Colon (tissue), 2 donors: ENCODE measurements at regions not wholly inside any gene's neighbourhood (a gene's known extent, or its start where the extent isn't known, plus 50 kb on each side); places are given as distances from the start of the nearest gene placed in this dataset.

ENCODE experiments used
- FAIRE-seq: peaks from 2 replicates; lab custom pipeline; 2012; peaks lifted over from hg19 to GRCh38; lab: Jason Lieb, UNC
- donor health status: control.
- donor health status: control.

DNA sequence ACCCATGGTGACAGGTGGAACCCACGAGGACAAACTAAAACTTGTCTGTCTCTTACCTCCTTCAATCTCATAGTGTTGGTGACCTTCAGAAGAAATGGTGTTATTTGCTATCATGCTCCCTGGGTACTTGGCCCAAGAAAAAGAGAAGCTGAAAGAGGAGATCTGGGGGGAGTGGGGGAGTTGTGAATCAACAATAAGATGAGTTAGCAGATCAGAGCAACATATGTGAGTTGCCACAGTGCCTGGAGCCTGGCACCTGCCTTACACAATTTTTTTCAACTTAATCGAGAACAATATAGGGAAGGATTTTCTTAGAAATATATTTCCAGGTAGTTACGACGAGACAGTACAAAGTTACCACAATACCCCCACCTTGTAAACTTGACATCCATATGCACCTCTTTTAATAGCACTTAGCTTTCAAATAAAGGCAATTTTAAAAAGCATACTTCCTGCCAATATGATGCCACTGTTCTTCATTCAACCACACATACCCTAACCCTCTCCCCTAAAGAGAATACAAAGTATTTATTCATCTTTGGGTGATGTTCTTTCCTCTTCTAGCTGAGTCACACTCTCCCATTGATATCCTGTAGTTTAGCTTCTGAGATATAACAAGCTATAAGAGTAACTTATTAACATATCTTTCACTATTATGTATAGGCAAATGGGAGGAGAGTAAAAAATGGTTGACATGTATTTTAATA is 424.1 kb upstream of the OR4E1 start:
- FAIRE-seq, result no peak

DNA sequence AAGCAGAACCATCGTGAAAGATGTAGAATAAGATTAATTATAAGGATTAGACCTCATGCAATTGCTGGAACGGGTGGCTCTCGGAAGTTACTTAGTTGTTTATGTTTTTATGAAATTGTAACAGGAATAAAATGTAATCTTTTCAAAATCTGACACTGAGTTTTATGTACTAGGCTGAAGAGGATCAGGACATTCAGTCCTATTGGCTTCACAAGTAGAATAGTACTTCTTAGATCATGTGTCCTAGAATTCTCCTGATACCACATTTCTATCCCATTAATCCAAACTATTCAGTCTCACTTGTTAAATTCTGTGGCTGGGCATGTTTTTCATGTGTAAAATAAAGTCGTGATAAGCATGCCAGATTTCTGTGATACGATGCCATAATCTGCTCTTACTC is 423.5 kb upstream of the OR4E1 start:
- no peak for FAIRE-seq

DNA sequence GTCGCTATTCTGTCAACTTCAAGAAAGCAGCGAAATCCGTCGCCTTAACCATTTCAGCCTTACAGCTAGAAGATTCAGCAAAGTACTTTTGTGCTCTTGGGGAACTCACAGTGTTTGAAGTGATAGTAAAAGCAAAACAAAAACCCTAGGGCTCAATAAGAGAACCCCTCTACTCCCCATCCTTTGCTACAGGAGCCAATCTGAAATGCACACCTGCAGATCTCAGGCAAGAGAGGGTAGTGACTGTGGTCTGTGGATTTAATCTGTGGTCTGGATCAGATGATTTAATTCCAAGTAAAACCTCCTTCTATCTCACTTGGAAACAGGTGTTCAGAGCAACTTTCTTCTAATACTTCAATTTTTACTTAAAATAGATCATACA is 422.9 kb upstream of the OR4E1 start:
- no peak for FAIRE-seq

DNA sequence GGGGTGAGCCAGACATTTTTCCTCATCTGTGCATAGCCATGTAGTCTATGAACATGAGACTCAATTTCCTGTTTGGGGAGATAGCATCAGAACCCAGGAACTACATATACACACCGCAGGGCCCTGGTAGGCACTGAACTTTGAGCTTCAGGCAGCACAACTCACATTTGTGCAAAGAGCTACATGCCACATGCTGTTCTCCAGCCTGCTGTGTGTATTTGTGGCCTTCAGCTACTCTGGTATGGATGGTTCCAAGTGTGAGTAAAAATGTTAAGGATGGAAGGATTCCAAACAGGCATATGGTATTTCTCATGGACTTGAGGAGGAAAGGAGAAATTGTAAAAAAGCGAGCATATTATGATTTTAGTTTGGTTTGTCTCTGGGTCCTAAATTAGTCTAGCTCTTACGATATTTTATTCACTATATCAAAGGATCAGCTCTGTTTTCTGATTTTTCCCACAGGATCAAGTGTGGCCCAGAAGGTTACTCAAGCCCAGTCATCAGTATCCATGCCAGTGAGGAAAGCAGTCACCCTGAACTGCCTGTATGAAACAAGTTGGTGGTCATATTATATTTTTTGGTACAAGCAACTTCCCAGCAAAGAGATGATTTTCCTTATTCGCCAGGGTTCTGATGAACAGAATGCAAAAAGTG is 422.4 kb upstream of the OR4E1 start:
- FAIRE-seq, result no peak

DNA sequence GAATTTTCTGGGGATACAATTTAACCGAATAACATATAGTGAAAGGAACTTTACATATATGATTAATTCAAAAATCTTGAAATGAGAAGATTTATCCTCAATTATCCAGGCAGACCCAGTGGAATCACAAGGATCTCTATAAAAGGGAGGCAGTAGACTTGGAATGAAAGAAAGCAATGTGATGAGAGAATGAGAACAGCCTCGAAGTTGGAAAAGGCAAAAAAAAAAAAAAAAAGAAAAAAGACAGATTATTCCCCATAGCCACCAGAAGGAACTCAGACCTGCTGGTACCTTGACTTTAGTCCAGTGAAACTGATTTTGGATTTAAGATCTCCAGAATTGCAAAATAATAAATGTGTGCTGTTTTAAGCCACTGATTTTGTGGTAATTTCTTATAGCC is 416.3 kb upstream of the OR4E1 start:
- no peak for FAIRE-seq

DNA sequence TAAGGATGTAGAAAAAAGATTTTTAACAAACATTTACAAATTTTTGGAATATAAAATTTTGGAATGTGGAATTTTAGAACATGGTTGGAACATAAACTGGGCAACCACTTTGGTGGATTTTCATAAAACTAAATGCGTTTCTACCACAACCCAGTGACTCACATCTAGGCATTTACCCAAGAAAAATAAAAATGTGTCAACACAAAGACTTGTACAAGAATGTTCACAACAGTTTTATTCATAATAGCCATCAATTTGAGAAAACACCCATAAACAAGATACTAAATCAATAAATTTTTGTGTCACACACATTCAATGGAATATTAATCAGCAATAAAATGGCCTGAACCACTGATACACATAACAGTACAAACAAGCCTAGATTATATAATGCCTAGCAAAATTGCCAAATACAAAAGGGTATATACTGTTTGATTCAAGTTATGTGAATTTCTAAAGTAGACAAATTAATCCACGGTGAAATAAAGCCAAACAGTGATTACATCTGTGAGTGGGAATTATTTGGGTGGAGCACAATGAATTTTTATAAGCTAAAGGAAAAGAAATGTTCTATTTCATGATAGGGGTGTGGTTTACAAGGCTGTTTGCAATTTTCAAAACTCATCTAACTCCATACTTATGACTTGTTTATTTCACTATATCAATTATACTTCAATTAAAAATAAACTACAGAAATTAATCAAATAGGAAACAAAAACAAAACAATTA is 415.2 kb upstream of the OR4E1 start:
- no peak for FAIRE-seq

DNA sequence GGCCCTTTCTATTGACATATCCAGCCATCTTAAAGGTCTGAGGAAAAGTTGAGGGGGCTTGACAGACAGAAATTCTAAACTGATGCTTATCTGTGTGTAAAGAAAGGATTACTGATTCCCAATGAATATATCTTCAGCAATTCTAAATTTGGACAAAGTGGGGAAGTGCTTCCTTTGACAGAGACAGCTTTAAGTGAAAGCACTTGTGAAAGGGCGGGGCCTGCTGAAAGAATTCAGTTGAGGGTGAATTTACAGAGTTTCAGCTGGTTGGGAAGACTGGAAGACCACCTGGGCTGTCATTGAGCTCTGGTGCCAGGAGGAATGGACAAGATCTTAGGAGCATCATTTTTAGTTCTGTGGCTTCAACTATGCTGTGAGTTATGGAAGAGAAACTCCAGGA is 412.5 kb upstream of the OR4E1 start:
- FAIRE-seq, result no peak

DNA sequence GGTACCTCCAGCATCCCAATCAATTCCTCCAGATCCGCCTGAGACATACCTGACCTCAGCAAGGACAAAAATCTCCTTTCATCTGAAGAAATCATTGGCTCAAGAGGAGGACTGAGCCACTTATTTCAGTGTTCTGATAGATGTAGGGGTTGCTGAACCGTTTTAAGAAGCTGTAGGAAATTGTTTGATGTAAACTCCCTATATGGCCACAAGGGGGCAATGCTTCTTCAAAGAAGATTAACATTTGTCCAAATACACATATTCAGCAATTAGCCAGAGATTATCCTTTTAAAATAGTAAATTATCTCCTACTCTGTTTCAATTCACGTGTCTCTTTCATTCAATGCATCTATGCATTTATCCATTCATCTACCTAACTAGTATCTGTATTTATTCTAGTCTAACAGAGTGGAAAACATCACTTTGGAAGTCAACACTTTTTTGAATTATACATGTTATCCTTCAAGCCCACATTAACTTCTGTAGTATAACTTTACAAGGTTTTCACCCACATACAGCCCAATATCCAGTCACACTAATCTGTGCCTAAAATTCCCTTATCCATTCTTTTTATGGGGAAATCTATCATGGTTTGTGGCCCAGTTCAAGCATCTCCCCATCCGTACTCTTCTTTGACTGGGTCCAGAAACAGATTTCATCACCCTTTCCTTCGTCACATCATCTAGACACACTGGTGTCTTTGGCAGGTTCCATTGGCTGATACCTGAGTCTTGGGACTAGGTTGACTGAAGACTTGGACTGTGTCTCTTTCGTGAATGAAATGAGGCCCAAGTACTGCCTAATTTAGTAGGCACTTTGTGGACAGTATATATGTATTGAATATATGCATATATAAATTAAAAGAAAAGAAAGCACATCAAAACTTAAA is 411.0 kb upstream of the OR4E1 start:
- no peak for FAIRE-seq

DNA sequence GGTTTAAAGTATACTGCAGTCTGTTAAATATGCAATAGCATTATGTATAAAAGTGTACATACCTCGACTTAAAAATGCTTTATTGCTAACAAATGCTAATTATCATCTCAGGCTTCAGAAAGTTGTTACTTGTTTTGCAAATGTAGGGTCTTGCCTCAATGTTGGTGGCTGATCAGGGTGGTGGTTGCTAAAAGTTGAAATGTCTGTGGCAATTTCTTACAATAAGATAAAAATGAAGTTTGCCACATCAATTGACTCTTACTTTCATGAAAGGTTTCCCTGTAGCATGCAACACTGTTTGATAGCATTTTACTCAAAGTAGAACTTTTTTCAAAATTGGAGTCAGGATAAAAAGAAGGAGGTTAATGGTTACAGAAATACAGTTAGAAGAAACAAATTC is 407.7 kb upstream of the OR4E1 start:
- no peak for FAIRE-seq

DNA sequence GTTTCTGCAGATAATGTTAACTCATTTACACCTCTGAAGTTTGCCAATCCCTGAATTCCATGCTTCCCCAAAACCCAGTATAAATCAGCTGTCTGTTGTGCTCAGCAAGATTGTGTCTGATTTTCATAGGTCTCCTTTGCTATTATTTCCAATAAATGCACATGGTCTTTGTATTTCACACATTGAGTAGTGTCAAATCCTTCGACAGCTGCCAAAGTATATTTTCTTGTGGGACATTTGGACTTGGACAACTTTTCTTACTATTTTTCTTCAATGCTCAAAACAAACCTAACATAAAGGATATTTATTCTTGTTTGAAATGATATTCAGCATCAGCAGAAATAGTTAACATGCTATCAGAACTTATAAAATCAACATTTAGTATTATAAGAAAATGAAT is 406.1 kb upstream of the OR4E1 start:
- no peak for FAIRE-seq

DNA sequence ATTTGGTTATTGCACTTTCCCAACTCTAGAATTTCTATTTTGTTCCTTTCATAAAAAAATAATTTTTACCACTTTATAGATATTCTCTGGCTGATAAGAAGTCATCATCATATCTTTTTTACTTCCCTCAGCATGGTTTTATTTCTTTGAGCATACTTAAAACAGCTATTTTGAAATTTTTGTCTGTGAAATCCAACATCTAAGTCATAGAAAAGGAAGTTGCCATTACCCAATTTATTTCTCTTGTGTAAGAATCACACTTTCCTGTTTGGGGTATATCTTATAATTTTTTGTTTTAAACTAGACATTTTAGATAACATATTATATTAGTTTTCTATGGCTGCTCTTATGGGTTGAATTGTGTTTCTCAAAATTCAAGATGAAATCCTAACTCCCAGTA is 400.2 kb upstream of the OR4E1 start:
- FAIRE-seq, result no peak

DNA sequence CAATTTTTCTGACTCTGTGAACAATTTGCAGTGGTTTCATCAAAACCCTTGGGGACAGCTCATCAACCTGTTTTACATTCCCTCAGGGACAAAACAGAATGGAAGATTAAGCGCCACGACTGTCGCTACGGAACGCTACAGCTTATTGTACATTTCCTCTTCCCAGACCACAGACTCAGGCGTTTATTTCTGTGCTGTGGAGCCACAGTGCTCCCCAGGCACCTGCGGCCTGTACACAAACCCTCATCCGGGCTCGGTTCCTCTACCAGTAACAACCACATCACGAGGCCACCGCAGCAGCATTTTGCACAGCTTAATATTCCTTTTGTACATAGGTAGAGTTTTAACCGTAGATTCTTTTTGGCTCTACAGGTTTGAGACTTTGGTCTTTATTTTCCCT is 397.4 kb upstream of the OR4E1 start:
- FAIRE-seq, result no peak

DNA sequence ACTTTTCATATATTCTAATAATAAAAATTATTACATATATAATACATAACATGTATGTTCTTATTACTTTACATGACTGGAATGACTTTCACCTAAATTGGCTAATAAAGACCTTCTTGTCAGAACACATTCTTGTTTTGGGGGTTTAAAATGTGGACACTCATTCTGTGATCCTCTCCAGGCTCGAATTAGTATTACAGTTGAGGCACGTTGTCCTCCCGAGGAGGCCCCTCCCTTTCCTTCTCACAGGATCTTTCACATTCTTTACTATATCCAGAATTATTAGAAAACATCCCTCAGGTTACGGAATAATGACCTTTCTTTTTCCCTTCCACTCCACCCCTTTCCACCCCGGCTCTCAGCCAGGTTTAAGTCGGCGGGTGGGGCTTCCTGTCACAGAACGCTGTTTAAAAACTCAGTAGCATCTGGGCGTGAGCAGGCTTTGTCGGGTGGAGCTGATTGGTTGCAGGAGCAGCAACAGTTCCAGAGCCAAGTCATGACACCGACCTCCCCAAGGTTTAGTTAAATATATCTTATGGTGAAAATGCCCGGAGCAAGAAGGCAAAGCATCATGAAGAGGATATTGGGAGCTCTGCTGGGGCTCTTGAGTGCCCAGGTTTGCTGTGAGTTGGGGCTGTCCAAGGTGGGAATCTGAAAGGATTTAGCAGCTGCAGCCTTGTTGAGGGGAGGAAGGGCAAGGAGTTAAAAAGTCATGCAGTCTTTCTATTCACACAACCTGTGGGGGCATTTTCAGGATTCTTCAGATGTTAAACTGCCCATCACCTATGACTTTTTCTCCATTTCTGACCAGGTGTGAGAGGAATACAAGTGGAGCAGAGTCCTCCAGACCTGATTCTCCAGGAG is 396.7 kb upstream of the OR4E1 start:
- no peak for FAIRE-seq

DNA sequence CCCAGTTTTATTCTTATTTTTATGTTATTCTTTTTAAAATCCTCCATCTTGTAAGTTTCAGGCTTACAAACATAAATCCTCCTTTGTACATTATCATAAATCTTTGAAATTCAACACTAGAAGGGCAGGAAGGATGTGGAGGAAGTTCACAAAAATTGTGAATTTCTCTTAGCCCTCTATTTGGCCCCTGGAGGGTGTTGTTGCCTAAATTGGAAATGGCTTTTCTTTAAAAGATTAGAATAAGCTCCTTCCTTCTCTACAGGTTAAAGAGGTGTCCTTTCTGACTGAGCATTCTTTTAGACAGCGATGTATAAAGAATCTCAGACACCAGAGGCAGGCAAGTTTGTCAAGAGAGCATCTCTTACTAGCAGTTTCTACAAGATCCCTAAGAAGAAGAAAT is 391.7 kb upstream of the OR4E1 start:
- no peak for FAIRE-seq

DNA sequence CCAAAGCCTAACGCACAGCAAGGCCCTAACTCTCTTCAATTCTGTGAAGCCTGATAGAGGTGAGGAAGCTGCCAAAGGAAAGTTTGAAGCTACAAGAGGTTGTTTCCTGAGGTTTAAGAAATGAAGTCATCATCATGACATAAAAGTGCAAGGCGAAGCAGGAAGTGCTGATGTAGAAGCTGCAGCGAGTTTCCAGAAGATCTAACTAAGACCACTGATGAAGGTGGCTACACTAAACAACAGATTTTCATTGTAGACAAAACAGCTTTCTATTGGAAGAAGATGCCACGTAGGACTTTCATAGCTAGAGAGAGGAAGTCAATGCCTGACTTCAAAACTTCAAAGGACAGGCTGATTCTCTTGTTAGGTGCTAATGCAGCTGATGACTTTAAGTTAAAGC is 385.6 kb upstream of the OR4E1 start:
- no peak for FAIRE-seq

DNA sequence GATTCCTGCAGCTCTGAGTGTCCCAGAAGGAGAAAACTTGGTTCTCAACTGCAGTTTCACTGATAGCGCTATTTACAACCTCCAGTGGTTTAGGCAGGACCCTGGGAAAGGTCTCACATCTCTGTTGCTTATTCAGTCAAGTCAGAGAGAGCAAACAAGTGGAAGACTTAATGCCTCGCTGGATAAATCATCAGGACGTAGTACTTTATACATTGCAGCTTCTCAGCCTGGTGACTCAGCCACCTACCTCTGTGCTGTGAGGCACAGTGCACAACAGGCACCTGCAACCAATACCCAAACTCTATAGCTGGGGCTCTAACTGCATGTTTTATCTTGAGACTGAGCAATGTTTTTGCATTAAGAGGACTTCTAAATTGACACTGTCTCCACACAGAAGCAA is 379.2 kb upstream of the OR4E1 start:
- FAIRE-seq, result no peak

DNA sequence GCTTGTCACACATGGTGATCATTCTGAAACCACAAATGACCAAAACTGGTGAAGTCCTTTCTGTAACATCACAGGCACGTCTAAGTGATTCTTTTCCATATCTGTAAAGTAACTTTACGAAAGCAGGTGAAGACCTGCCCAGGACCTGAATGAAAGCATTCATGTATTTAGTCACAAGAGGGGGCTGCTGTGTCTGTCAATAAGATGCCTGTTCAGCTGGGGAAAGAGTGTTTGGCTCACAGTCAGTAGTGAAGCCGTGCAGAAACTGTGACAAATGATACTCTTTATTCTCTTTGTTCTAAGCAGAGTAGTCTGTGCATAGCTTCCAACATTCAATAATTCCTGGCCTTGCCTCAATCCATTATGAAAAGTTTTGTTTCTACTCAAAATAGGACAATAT is 373.5 kb upstream of the OR4E1 start:
- no peak for FAIRE-seq

DNA sequence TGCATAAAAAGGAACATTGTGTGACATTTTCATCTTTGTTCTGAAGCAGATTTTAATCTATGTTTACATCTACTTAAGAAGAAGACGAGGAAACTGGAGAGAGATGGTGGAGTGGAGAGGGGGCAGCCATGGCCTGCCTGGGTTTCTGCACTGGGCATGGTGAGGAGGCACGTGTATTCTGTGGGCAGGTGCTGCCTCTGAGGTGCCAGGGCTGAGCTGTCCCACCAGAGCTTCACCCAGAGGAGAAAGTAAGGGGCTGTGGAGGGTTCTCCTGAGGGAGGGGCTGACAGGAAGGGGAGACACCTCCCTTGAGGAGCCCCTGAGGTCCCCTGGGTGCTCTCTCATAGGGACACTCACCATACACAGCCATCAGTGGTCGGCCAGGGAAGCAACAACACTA is 372.4 kb upstream of the OR4E1 start:
- FAIRE-seq, result no peak

DNA sequence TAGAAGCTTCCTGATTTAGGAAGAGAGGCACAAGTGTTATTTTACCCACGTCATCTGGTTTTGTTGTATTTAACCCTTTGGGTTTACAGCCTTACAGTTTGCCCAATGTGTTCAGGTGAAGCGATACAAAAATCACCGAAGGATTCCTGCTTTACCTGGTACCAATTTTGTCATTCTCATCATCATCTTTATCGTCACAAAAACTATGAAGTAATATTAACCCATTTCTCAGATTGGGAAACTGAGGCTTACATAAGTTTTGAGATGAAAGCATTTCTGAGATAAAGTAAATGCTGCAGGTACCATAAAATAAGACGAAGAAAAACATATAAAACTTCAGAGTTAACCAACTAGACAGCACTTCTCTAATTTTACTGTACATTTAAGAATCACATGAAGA is 370.6 kb upstream of the OR4E1 start:
- no peak for FAIRE-seq

DNA sequence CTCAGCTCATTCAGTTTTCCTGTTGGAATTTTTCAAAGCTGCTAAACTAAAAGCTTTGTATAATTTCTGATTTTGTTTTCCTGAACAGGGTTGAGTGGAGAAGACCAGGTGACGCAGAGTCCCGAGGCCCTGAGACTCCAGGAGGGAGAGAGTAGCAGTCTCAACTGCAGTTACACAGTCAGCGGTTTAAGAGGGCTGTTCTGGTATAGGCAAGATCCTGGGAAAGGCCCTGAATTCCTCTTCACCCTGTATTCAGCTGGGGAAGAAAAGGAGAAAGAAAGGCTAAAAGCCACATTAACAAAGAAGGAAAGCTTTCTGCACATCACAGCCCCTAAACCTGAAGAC is 367.1 kb upstream of the OR4E1 start:
- no peak for FAIRE-seq

DNA sequence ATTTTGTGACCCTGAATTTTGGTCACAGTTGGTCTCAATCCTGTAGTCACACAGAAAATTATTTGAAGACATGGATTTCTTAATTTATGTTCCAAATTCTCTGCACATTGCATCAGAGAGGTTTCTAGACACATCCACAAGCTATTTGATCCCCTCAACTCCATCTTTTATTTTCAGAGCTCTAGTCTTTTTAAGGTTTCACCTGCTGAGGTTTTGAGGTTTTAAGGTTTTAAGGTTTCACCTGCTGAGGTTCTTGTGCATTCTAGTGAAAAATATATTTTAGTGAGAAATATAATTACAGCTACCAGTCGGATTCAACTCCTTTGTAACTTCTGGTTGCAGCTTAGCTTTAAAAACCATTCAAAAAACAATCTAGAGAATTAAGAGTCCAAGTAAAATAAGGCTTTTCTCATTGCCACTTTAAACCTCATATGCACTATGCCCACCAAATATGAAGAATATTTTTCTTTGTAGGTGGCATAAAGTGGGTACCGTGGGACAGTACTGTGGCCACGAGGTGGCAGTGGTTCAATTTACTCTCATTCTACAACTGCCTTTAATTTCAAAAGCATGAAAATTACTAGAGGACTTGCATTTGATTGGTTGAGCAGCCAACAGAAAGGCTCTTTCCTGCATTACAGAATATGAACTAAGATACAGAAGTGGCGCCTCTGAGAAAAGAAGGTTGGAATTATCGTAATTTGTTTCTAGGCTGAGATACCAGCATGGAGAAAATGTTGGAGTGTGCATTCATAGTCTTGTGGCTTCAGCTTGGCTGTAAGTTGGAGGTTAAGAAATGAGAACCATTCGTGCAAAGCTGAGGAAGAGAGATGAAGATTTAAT is 366.5 kb upstream of the OR4E1 start:
- no peak for FAIRE-seq
